ENCODE measurements at regions not wholly inside any gene's neighbourhood (a gene's known extent, or its start where the extent isn't known, plus 50 kb on each side); places are given as distances from the start of the nearest gene placed in this dataset.

- TF ChIP-seq CTCF (IDR thresholded peaks at IDR 0.05; ENCODE audit: extremely low read depth, missing control alignments), result no peak
Observed at GRCh38 chr5:60453186-60453976, 246.6 kb downstream of the DEPDC1B start.

GRCh38 chr5:60448600-60448999, 251.4 kb downstream of the DEPDC1B start:
- TF ChIP-seq CTCF (IDR thresholded peaks at IDR 0.05; ENCODE audit: extremely low read depth, missing control alignments), result no peak
- DNase-seq (ENCODE audit: low spot score), result no peak

More at GRCh38 chr5:60453186-60453976, 246.6 kb downstream of the DEPDC1B start:
- DNase-seq (ENCODE audit: low spot score), result no peak

- TF ChIP-seq CTCF (IDR thresholded peaks at IDR 0.05; ENCODE audit: extremely low read depth, missing control alignments), result no peak
- DNase-seq (ENCODE audit: low spot score), result no peak
Observed at GRCh38 chr5:60447488-60447920, 252.5 kb downstream of the DEPDC1B start.

GRCh38 chr5:60446917-60447316, 253.0 kb downstream of the DEPDC1B start:
- no peak for DNase-seq (ENCODE audit: low spot score)
- no peak for TF ChIP-seq CTCF (IDR thresholded peaks at IDR 0.05; ENCODE audit: extremely low read depth, missing control alignments)

GRCh38 chr5:60445921-60446320, 254.0 kb downstream of the DEPDC1B start:
- no peak for TF ChIP-seq CTCF (IDR thresholded peaks at IDR 0.05; ENCODE audit: extremely low read depth, missing control alignments)
- DNase-seq (ENCODE audit: low spot score), result no peak

- no peak for DNase-seq (ENCODE audit: low spot score)
- no peak for TF ChIP-seq CTCF (IDR thresholded peaks at IDR 0.05; ENCODE audit: extremely low read depth, missing control alignments)
Observed at GRCh38 chr5:60445427-60445826, 254.5 kb downstream of the DEPDC1B start.

- TF ChIP-seq CTCF (IDR thresholded peaks at IDR 0.05; ENCODE audit: extremely low read depth, missing control alignments), result no peak
- no peak for DNase-seq (ENCODE audit: low spot score)
Observed at GRCh38 chr5:60444661-60445360, 255.2 kb downstream of the DEPDC1B start.

Measured in GM20000 (cell line).